MM.1S (cell line): ENCODE measurements at regions not wholly inside any gene's neighbourhood (a gene's known extent, or its start where the extent isn't known, plus 50 kb on each side); places are given as distances from the start of the nearest gene placed in this dataset.
"Not testable (repeated sequence)": the region's sequence is repeated elsewhere in the genome, so short reads cannot be mapped to it uniquely, and the experiment has no call there.

Source experiments
- DNase-seq: peaks from one replicate; pipeline ENCODE4 v3.0.0-alpha.2; 2015
- H2AFZ ChIP-seq: fragments of 300-600 bp; sonication (generic); 2 replicates; pipeline ENCODE4 v1.6.0; 2016; ENCODE audit warnings: antibody characterized with exemption, low read length
- H3F3A ChIP-seq: fragments of 300-600 bp; sonication (generic); 2 replicates; pipeline ENCODE4 v1.6.1; 2016; ENCODE audit warnings: mild to moderate bottlenecking, antibody characterized with exemption, low read length, moderate library complexity, mixed read lengths; ENCODE audit not compliant: insufficient read depth
- H3K27ac ChIP-seq: fragments of 300-600 bp; sonication (generic); 2 replicates; pipeline ENCODE4 v1.5.1; 2016; ENCODE audit warnings: mild to moderate bottlenecking, low read length
- H3K27me3 ChIP-seq: fragments of 300-600 bp; sonication (generic); replicated peaks from 2 replicates; pipeline ENCODE4 v1.6.0; 2016; ENCODE audit warnings: low read length; ENCODE audit not compliant: insufficient read depth
- H3K36me3 ChIP-seq: fragments of 300-600 bp; sonication (generic); replicated peaks from 2 replicates; pipeline ENCODE4 v1.6.1; 2016; ENCODE audit warnings: mild to moderate bottlenecking, low read length, mixed read lengths; ENCODE audit not compliant: insufficient read depth
- H3K4me1 ChIP-seq: fragments of 300-600 bp; sonication (generic); 2 replicates; pipeline ENCODE4 v1.6.1; 2016; ENCODE audit warnings: low read length, mixed read lengths
- H3K4me2 ChIP-seq: fragments of 300-600 bp; sonication (generic); 2 replicates; pipeline ENCODE4 v1.6.0; 2016; ENCODE audit warnings: low read depth, low read length
- H3K4me3 ChIP-seq: fragments of 300-600 bp; sonication (generic); 2 replicates; pipeline ENCODE4 v1.5.1; 2016; ENCODE audit warnings: low read length, mixed read lengths
- H3K79me2 ChIP-seq: fragments of 300-600 bp; sonication (generic); 2 replicates; pipeline ENCODE4 v1.6.1; 2016; ENCODE audit warnings: mixed run types, low read length, mixed read lengths
- H3K9ac ChIP-seq: fragments of 300-600 bp; sonication (generic); 2 replicates; pipeline ENCODE4 v1.6.1; 2016; ENCODE audit warnings: low read length, mixed read lengths
- H3K9me2 ChIP-seq: fragments of 300-600 bp; sonication (generic); replicated peaks from 2 replicates; pipeline ENCODE4 v1.6.1; 2016; ENCODE audit warnings: mild to moderate bottlenecking, low read length, mixed read lengths; ENCODE audit not compliant: insufficient read depth
- H3K9me3 ChIP-seq: fragments of 300-600 bp; sonication (generic); replicated peaks from 2 replicates; pipeline ENCODE4 v1.6.1; 2016; ENCODE audit warnings: mild to moderate bottlenecking, low read length, mixed read lengths; ENCODE audit not compliant: insufficient read depth
- H4K20me1 ChIP-seq: fragments of 300-600 bp; sonication (generic); 2 replicates; pipeline ENCODE4 v1.6.1; 2016; ENCODE audit warnings: mild to moderate bottlenecking, low read length, moderate library complexity, mixed read lengths; ENCODE audit not compliant: insufficient read depth
- EZH2 ChIP-seq: fragments of 300-600 bp; sonication (generic); optimal IDR thresholded peaks from 2 replicates; pipeline ENCODE3; 2017; ENCODE audit warnings: low read depth, mild to moderate bottlenecking, antibody characterized with exemption, low read length, mixed read lengths
- EZH2phosphoT487 ChIP-seq: fragments of 300-600 bp; sonication (generic); IDR thresholded peaks from 2 replicates; pipeline ENCODE4 v1.6.1; 2018; ENCODE audit warnings: antibody characterized with exemption, low read length
- TF ChIP-seq, protein P1 (sequence below): fragments of 300-600 bp; sonication (generic); IDR thresholded peaks from 2 replicates; pipeline ENCODE4 v1.5.1; 2016; ENCODE audit warnings: antibody characterized with exemption, low read length, mixed read lengths

DNA sequence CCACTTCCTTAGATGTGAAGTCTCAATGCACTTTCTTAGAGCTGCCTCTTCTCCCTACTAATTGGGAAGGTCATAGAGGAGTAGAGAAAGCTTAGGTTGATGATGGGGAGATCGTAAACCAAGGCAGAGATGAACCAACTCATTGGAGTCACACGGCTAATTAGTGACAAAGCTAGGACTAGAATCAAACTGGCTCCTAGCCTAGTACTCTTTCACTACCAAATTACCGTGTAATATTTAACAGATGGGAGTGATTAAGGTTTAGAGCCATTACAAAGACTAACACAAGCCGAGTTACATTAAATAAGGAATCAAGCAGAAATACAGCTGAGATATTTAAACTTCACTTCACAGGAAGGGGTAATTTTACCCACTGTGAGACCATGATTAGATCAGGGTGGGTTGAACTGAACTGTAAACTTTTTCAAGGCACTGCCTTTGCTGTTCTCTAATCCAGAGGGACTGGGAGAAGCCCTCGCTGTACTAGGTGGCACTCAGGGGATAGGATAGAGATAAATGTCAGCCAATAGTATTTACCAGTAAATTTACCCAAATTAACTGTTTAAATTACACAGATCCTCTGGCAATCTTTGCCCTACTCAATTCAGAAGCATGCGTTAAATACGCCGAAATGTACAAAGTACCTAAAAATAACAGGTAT lies 166.4 kb upstream of the PIK3R1 start:
- H3K79me2 ChIP-seq = no peaks in the 10 kb centered on the region
- no peaks in the 10 kb centered on the region for H3F3A ChIP-seq
- H2AFZ ChIP-seq = no peak overlapping the region
- H3K27me3 ChIP-seq = no peaks in the 10 kb centered on the region
- H3K4me3 ChIP-seq = no peak overlapping the region
- no peaks in the 10 kb centered on the region for H4K20me1 ChIP-seq
- no peaks in the 10 kb centered on the region for H3K9me3 ChIP-seq
- H3K9me2 ChIP-seq = no peaks in the 10 kb centered on the region
- no peak for TF ChIP-seq EZH2phosphoT487
- no peak for TF ChIP-seq EZH2
- TF ChIP-seq, protein P1, sequence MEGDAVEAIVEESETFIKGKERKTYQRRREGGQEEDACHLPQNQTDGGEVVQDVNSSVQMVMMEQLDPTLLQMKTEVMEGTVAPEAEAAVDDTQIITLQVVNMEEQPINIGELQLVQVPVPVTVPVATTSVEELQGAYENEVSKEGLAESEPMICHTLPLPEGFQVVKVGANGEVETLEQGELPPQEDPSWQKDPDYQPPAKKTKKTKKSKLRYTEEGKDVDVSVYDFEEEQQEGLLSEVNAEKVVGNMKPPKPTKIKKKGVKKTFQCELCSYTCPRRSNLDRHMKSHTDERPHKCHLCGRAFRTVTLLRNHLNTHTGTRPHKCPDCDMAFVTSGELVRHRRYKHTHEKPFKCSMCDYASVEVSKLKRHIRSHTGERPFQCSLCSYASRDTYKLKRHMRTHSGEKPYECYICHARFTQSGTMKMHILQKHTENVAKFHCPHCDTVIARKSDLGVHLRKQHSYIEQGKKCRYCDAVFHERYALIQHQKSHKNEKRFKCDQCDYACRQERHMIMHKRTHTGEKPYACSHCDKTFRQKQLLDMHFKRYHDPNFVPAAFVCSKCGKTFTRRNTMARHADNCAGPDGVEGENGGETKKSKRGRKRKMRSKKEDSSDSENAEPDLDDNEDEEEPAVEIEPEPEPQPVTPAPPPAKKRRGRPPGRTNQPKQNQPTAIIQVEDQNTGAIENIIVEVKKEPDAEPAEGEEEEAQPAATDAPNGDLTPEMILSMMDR = no peak
- no peaks in the 10 kb centered on the region for H3K4me1 ChIP-seq
- no peak overlapping the region for H3K27ac ChIP-seq
- H3K9ac ChIP-seq = no peak overlapping the region
- DNase-seq = no peak
- H3K36me3 ChIP-seq = no peaks in the 10 kb centered on the region
- no peak overlapping the region for H3K4me2 ChIP-seq

- no peak overlapping the region for H3K4me2 ChIP-seq
Observed at GRCh38 chr5:68048516-68048915, 167.0 kb upstream of the PIK3R1 start.

DNA sequence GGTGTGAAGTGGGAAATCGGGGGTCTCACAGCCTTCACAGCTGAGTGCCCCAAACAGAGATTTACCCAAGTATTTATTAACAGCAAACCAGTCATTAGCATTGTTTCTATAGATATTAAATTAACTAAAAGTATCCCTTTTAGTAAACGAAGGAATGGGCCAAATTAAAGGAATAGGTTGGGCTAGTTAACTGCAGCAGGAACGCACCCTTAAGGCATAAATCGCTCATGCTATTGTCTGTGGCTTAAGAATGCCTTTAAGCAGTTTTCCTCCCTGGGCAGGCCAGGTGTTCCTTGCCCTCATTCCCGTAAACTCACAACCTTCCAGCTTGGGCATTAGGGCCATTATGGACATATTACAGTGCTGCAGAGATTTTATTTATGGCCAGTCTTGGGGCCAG lies 167.5 kb upstream of the PIK3R1 start:
- not testable (repeated sequence) for H3K4me2 ChIP-seq, H3K4me1 ChIP-seq, H4K20me1 ChIP-seq, H3K9me2 ChIP-seq, H3K4me3 ChIP-seq, H3K36me3 ChIP-seq, H3K9ac ChIP-seq, H3K9me3 ChIP-seq, H3K27ac ChIP-seq, H3K27me3 ChIP-seq, H3F3A ChIP-seq, H2AFZ ChIP-seq, H3K79me2 ChIP-seq, DNase-seq

More at GRCh38 chr5:68048516-68048915, 167.0 kb upstream of the PIK3R1 start:
- DNase-seq = no peak
- Histone ChIP-seq H3K79me2 (no peaks in the 10 kb centered on the region), H3K4me3 (no peak overlapping the region), H3K4me1 (no peaks in the 10 kb centered on the region), H4K20me1 (no peaks in the 10 kb centered on the region), H3K27me3 (no peaks in the 10 kb centered on the region), H3K9ac (no peak overlapping the region), H3K9me3 (no peaks in the 10 kb centered on the region), H3K27ac (no peak overlapping the region), H3K9me2 (no peaks in the 10 kb centered on the region), H3F3A (no peaks in the 10 kb centered on the region), H3K36me3 (no peaks in the 10 kb centered on the region), H2AFZ (no peak overlapping the region)
- TF ChIP-seq EZH2 (no peak), EZH2phosphoT487 (no peak)
- TF ChIP-seq, protein P1 = no peak

- no peak for DNase-seq
- H3K4me3 ChIP-seq = no peak overlapping the region
- no peaks in the 10 kb centered on the region for H3K9me2 ChIP-seq
- no peak overlapping the region for H3K27ac ChIP-seq
- H3K4me1 ChIP-seq = no peaks in the 10 kb centered on the region
- H3F3A ChIP-seq = no peaks in the 10 kb centered on the region
- no peaks in the 10 kb centered on the region for H3K36me3 ChIP-seq
- TF ChIP-seq, protein P1 = no peak
- TF ChIP-seq EZH2phosphoT487 (no peak), EZH2 (no peak)
- H3K27me3 ChIP-seq = no peaks in the 10 kb centered on the region
- H3K9ac ChIP-seq = no peak overlapping the region
- no peak overlapping the region for H2AFZ ChIP-seq
- H4K20me1 ChIP-seq = no peaks in the 10 kb centered on the region
- no peak overlapping the region for H3K4me2 ChIP-seq
- H3K79me2 ChIP-seq = no peaks in the 10 kb centered on the region
- no peaks in the 10 kb centered on the region for H3K9me3 ChIP-seq
Observed at GRCh38 chr5:68047035-68047434, 168.5 kb upstream of the PIK3R1 start.
